CD4-positive, alpha-beta memory T cell (primary cell): ENCODE measurements at regions not wholly inside any gene's neighbourhood (a gene's known extent, or its start where the extent isn't known, plus 50 kb on each side); places are given as distances from the start of the nearest gene placed in this dataset.

Experiments
- CTCF ChIA-PET: fragments of 350-600 bp; sonication (Branson Sonifier 250); formaldehyde crosslinking; loops from one replicate; lab custom pipeline; 2021; ENCODE audit warnings: inconsistent platforms; ENCODE audit not compliant: partially characterized antibody; lab: Charles Lee
- POLR2A ChIA-PET: fragments of 350-600 bp; sonication (Branson Sonifier 250); formaldehyde crosslinking; loops from one replicate; lab custom pipeline; 2021; ENCODE audit not compliant: partially characterized antibody; lab: Charles Lee
- DNase-seq, 5 donors: peaks; one replicate each; pipeline versions ENCODE4 v3.0.0 to v3.0.0-alpha.2; 2020 to 2022; ENCODE audit warnings: mixed read lengths in 1 of 5
- H3K27ac ChIP-seq: one replicate; pipeline ENCODE4 v1.7.0; 2013; ENCODE audit warnings: low read depth, low read length
- H3K27me3 ChIP-seq: 2 replicates; pipeline ENCODE4 v1.7.0; 2013; ENCODE audit warnings: mild to moderate bottlenecking, low read length, moderate library complexity; ENCODE audit not compliant: insufficient read depth
- H3K36me3 ChIP-seq: 2 replicates; pipeline ENCODE4 v1.7.0; 2013; ENCODE audit warnings: mild to moderate bottlenecking, low read length, moderate library complexity; ENCODE audit not compliant: insufficient read depth
- H3K4me1 ChIP-seq: 2 replicates; pipeline ENCODE4 v1.7.0; 2013; ENCODE audit warnings: mild to moderate bottlenecking, low read length, moderate library complexity; ENCODE audit not compliant: insufficient read depth
- H3K4me3 ChIP-seq, 2 donors: one replicate each; pipeline ENCODE4 v1.7.0; 2013; ENCODE audit warnings: low read length in 2 of 2, mild to moderate bottlenecking in 1 of 2
- H3K9me3 ChIP-seq, 2 donors: one replicate each; pipeline ENCODE4 v1.7.0; 2013; ENCODE audit warnings: low read length in 2 of 2, control low read depth in 1 of 2; ENCODE audit not compliant: control insufficient read depth in 1 of 2
- H3K27ac Mint-ChIP-seq, 7 donors: one replicate each; pipeline ENCODE4 v1.8.0; 2020 to 2021; ENCODE audit warnings: mixed read lengths in 7 of 7, mild to moderate bottlenecking in 6 of 7, inconsistent platforms in 3 of 7, moderate library complexity in 3 of 7
- H3K27me3 Mint-ChIP-seq, 2 donors: one replicate each; pipeline ENCODE4 v1.8.0; 2020 to 2021; ENCODE audit warnings: mixed read lengths in 2 of 2
- H3K36me3 Mint-ChIP-seq, 2 donors: one replicate each; pipeline ENCODE4 v1.8.0; 2020 to 2021; ENCODE audit warnings: mixed read lengths in 2 of 2, inconsistent platforms in 1 of 2, mild to moderate bottlenecking in 1 of 2
- H3K4me1 Mint-ChIP-seq, 4 donors: one replicate each; pipeline ENCODE4 v1.8.0; 2020 to 2021; ENCODE audit warnings: mixed read lengths in 4 of 4, mild to moderate bottlenecking in 1 of 4
- H3K4me3 Mint-ChIP-seq, 8 donors: one replicate each; pipeline ENCODE4 v1.8.0; 2020 to 2021; ENCODE audit warnings: mixed read lengths in 8 of 8, mild to moderate bottlenecking in 7 of 8, moderate library complexity in 6 of 8, inconsistent platforms in 3 of 8
- H3K9me3 Mint-ChIP-seq, 8 donors: one replicate each; pipeline ENCODE4 v1.8.0; 2020 to 2021; ENCODE audit warnings: mixed read lengths in 8 of 8, mild to moderate bottlenecking in 5 of 8, inconsistent platforms in 3 of 8, moderate library complexity in 1 of 8
- intact Hi-C: fragments of 100-400 bp; cut with micrococcal nuclease; formaldehyde crosslinking; loops from one replicate; pipeline ENCODE4 v1.15.1; 2023

GRCh38 chr2:129055242-129055641, 736.6 kb upstream of the HS6ST1 start:
- ChIA-PET POLR2A (no interaction called here), CTCF (no interaction called here)
- intact Hi-C loops, result no loop called here
- no peaks in the 10 kb centered on the region for H3K9me3 ChIP-seq
- H3K4me1 ChIP-seq, result no peaks in the 10 kb centered on the region
- no peak for DNase-seq
- Mint-ChIP-seq H3K27me3 (no peaks in the 10 kb centered on the region), H3K27ac (no peak overlapping the region), H3K9me3 (peaks cover 0 to 4% (median 0%) of the 10 kb centered on the region in 8 donors), H3K4me3 (no peak overlapping the region), H3K4me1 (no peaks in the 10 kb centered on the region), H3K36me3 (no peaks in the 10 kb centered on the region)
- H3K27me3 ChIP-seq, result no peaks in the 10 kb centered on the region
- H3K27ac ChIP-seq, result no peak overlapping the region
- no peaks in the 10 kb centered on the region for H3K36me3 ChIP-seq
- no peak overlapping the region for H3K4me3 ChIP-seq

GRCh38 chr2:129055824-129056223, 737.2 kb upstream of the HS6ST1 start:
- Histone ChIP-seq H3K36me3 (no peaks in the 10 kb centered on the region), H3K4me3 (no peak overlapping the region), H3K27me3 (no peaks in the 10 kb centered on the region), H3K4me1 (no peaks in the 10 kb centered on the region), H3K9me3 (no peaks in the 10 kb centered on the region), H3K27ac (no peak overlapping the region)
- Mint-ChIP-seq H3K9me3 (peaks cover 0 to 4% (median 0%) of the 10 kb centered on the region in 8 donors), H3K4me3 (no peak overlapping the region), H3K36me3 (no peaks in the 10 kb centered on the region), H3K27ac (no peak overlapping the region), H3K27me3 (no peaks in the 10 kb centered on the region), H3K4me1 (no peaks in the 10 kb centered on the region)
- POLR2A ChIA-PET, result no interaction called here
- no peak for DNase-seq
- CTCF ChIA-PET, result no interaction called here
- intact Hi-C loops, result no loop called here

- ChIA-PET POLR2A (no interaction called here), CTCF (no interaction called here)
- Mint-ChIP-seq H3K36me3 (no peaks in the 10 kb centered on the region), H3K27me3 (no peaks in the 10 kb centered on the region), H3K4me1 (no peaks in the 10 kb centered on the region), H3K9me3 (peaks cover 0 to 4% (median 0%) of the 10 kb centered on the region in 8 donors), H3K27ac (no peak overlapping the region), H3K4me3 (no peak overlapping the region)
- H3K9me3 ChIP-seq, result no peaks in the 10 kb centered on the region
- no peak overlapping the region for H3K27ac ChIP-seq
- no peaks in the 10 kb centered on the region for H3K4me1 ChIP-seq
- H3K36me3 ChIP-seq, result no peaks in the 10 kb centered on the region
- DNase-seq, result no peak
- intact Hi-C loops, result no loop called here
- no peaks in the 10 kb centered on the region for H3K27me3 ChIP-seq
- H3K4me3 ChIP-seq, result no peak overlapping the region
Observed at GRCh38 chr2:129056309-129056958, 737.8 kb upstream of the HS6ST1 start.

GRCh38 chr2:129056959-129057317, 738.3 kb upstream of the HS6ST1 start:
- POLR2A ChIA-PET, result no interaction called here
- intact Hi-C loops, result no loop called here
- H3K36me3 ChIP-seq, result no peaks in the 10 kb centered on the region
- no peaks in the 10 kb centered on the region for H3K9me3 ChIP-seq
- H3K4me1 ChIP-seq, result no peaks in the 10 kb centered on the region
- Mint-ChIP-seq H3K36me3 (no peaks in the 10 kb centered on the region), H3K27ac (no peak overlapping the region), H3K4me1 (no peaks in the 10 kb centered on the region), H3K27me3 (no peaks in the 10 kb centered on the region), H3K9me3 (peaks cover 0 to 4% (median 0%) of the 10 kb centered on the region in 8 donors), H3K4me3 (no peak overlapping the region)
- no peak for DNase-seq
- CTCF ChIA-PET, result no interaction called here
- no peak overlapping the region for H3K4me3 ChIP-seq
- H3K27me3 ChIP-seq, result no peaks in the 10 kb centered on the region
- H3K27ac ChIP-seq, result no peak overlapping the region

GRCh38 chr2:129058981-129059380, 740.3 kb upstream of the HS6ST1 start:
- Histone ChIP-seq H3K27me3 (no peaks in the 10 kb centered on the region), H3K4me3 (no peak overlapping the region), H3K4me1 (no peaks in the 10 kb centered on the region), H3K36me3 (no peaks in the 10 kb centered on the region), H3K9me3 (no peaks in the 10 kb centered on the region), H3K27ac (no peak overlapping the region)
- ChIA-PET POLR2A (no interaction called here), CTCF (no interaction called here)
- Mint-ChIP-seq H3K4me1 (no peaks in the 10 kb centered on the region), H3K27me3 (no peaks in the 10 kb centered on the region), H3K27ac (no peak overlapping the region), H3K4me3 (no peak overlapping the region), H3K36me3 (no peaks in the 10 kb centered on the region), H3K9me3 (peaks cover 0 to 2% (median 0%) of the 10 kb centered on the region in 8 donors)
- DNase-seq, result no peak
- intact Hi-C loops, result no loop called here

GRCh38 chr2:129059476-129059875, 740.8 kb upstream of the HS6ST1 start:
- intact Hi-C loops, result no loop called here
- Histone ChIP-seq H3K27me3 (no peaks in the 10 kb centered on the region), H3K4me1 (no peaks in the 10 kb centered on the region), H3K27ac (no peak overlapping the region), H3K4me3 (no peak overlapping the region), H3K9me3 (no peaks in the 10 kb centered on the region), H3K36me3 (no peaks in the 10 kb centered on the region)
- Mint-ChIP-seq H3K9me3 (peaks cover 0 to 2% (median 0%) of the 10 kb centered on the region in 8 donors), H3K36me3 (no peaks in the 10 kb centered on the region), H3K27ac (no peak overlapping the region), H3K4me3 (no peak overlapping the region), H3K4me1 (no peaks in the 10 kb centered on the region), H3K27me3 (no peaks in the 10 kb centered on the region)
- DNase-seq, result no peak
- ChIA-PET POLR2A (no interaction called here), CTCF (no interaction called here)

GRCh38 chr2:129061069-129061768, 742.6 kb upstream of the HS6ST1 start:
- Histone ChIP-seq H3K36me3 (no peaks in the 10 kb centered on the region), H3K27me3 (no peaks in the 10 kb centered on the region), H3K27ac (no peak overlapping the region), H3K9me3 (no peaks in the 10 kb centered on the region), H3K4me1 (no peaks in the 10 kb centered on the region), H3K4me3 (no peak overlapping the region)
- ChIA-PET CTCF (no interaction called here), POLR2A (no interaction called here)
- DNase-seq, result no peak
- Mint-ChIP-seq H3K36me3 (no peaks in the 10 kb centered on the region), H3K4me1 (no peaks in the 10 kb centered on the region), H3K4me3 (no peak overlapping the region), H3K9me3 (peaks cover 0 to 2% (median 0%) of the 10 kb centered on the region in 8 donors), H3K27me3 (no peaks in the 10 kb centered on the region), H3K27ac (no peak overlapping the region)
- intact Hi-C loops, result no loop called here
